Gastrocnemius medialis (tissue), 4 donors: ENCODE measurements at regions not wholly inside any gene's neighbourhood (a gene's known extent, or its start where the extent isn't known, plus 50 kb on each side); places are given as distances from the start of the nearest gene placed in this dataset.

ENCODE experiments used
- ATAC-seq, 2 donors: fragments of 150-250 bp; one replicate each; pipeline ENCODE4 v1.9.1; 2016
- DNase-seq, 2 donors: peaks; one replicate each; pipeline ENCODE4 v3.0.0-alpha.2; 2019
- H3K27ac ChIP-seq, 4 donors: fragments of 200-600 bp; sonication (generic); 1 replicate in 1 of 4; 2 replicates in 3 of 4; pipeline ENCODE4 v1.5.1; 2016 to 2018; ENCODE audit warnings: mild to moderate bottlenecking in 2 of 4, moderate library complexity in 1 of 4
- H3K27me3 ChIP-seq, 3 donors: fragments of 200-600 bp; sonication (generic) in 2 of 3; 1 replicate in 1 of 3; 2 replicates in 2 of 3; pipeline versions ENCODE4 v1.5.1 to v1.6.0; 2016 to 2019; ENCODE audit warnings: mild to moderate bottlenecking in 1 of 3, moderate library complexity in 1 of 3
- H3K36me3 ChIP-seq, 2 donors: fragments of 200-600 bp; sonication (generic) in 1 of 2; one replicate each; pipeline ENCODE4 v1.5.1; 2017 to 2018
- H3K4me1 ChIP-seq, 2 donors: fragments of 200-600 bp; sonication (generic) in 1 of 2; one replicate each; pipeline ENCODE4 v1.5.1; 2016 to 2017; ENCODE audit warnings: mild to moderate bottlenecking in 2 of 2
- H3K4me3 ChIP-seq, 4 donors: fragments of 200-600 bp; sonication (generic) in 3 of 4; 1 replicate in 1 of 4; 2 replicates in 3 of 4; pipeline ENCODE4 v1.5.1; 2016 to 2019; ENCODE audit warnings: mild to moderate bottlenecking in 2 of 4
- H3K9me3 ChIP-seq, 3 donors: fragments of 200-600 bp; sonication (generic) in 2 of 3; 1 replicate in 1 of 3; 2 replicates in 2 of 3; pipeline ENCODE4 v1.5.1; 2016 to 2019
- POLR2A ChIP-seq, 2 donors: fragments of 450-650 bp; IDR thresholded peaks; one replicate each; pipeline ENCODE4 v1.6.1; 2017; ENCODE audit warnings: antibody characterized with exemption in 2 of 2, mild to moderate bottlenecking in 2 of 2, moderate library complexity in 2 of 2
- in situ Hi-C, 4 donors: fragments of 200-750 bp; cut with MboI; loops; one replicate each; pipeline versions ENCODE4 v1.15.0 to v1.8.0; 2017; ENCODE audit warnings: low sequenced_read_pairs in 4 of 4
- intact Hi-C: fragments of 100-400 bp; cut with DNase I; formaldehyde crosslinking; loops from one replicate; pipeline ENCODE4 v1.15.1; 2023; ENCODE audit warnings: low total_unique reads
- TF ChIP-seq, protein P1 (sequence below), 5 experiments: fragments of 450-650 bp in 3 of 5; fragments of 200-600 bp in 2 of 5; sonication (generic) in 2 of 5; IDR thresholded peaks in 4 of 5; conservative IDR thresholded peaks in 1 of 5; 1 replicate in 4 of 5; 2 replicates in 1 of 5; pipeline ENCODE4 v1.5.1; 2016 to 2019; ENCODE audit warnings: antibody characterized with exemption in 5 of 5, mild to moderate bottlenecking in 3 of 5, moderate library complexity in 3 of 5

DNA sequence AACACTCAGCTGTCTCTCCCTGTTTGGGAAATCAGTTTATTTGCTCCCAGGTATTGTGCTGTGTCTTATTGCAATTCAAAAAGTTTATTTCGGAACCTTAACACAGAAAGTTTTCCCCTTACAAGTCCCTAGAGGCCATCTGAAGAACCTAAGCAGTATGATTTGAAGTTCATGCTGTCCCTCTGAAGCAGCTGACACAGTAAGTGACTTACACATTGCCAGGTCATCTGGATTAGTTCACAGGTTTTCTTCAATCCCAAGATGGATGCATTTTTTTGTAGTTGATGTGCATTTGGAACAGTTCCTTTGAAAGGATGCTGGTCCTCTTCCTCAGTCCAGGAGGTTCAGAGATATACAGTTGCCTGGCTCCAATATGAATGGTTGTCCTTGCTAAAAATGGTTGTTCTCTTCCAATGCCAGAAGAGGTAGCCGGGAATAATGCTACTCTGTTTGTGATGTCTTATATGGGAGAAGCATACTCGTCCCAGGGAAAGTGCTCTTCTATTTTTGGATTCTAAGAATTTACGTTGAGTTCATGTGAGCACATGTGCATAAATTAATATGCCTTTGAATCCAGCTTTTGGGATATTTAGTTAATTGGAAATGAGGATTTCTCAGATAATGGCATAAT lies 183.5 kb upstream of the PHYHIPL start:
- no peaks in the 10 kb centered on the region for H3K9me3 ChIP-seq
- in situ Hi-C loops = no loop called here
- H3K4me1 ChIP-seq = peaks cover 15 to 21% of the 10 kb centered on the region in 2 donors
- no peaks in the 10 kb centered on the region for H3K36me3 ChIP-seq
- intact Hi-C loops = no loop called here
- no peak for TF ChIP-seq POLR2A (IDR thresholded peaks at IDR 0.05)
- TF ChIP-seq, protein P1, sequence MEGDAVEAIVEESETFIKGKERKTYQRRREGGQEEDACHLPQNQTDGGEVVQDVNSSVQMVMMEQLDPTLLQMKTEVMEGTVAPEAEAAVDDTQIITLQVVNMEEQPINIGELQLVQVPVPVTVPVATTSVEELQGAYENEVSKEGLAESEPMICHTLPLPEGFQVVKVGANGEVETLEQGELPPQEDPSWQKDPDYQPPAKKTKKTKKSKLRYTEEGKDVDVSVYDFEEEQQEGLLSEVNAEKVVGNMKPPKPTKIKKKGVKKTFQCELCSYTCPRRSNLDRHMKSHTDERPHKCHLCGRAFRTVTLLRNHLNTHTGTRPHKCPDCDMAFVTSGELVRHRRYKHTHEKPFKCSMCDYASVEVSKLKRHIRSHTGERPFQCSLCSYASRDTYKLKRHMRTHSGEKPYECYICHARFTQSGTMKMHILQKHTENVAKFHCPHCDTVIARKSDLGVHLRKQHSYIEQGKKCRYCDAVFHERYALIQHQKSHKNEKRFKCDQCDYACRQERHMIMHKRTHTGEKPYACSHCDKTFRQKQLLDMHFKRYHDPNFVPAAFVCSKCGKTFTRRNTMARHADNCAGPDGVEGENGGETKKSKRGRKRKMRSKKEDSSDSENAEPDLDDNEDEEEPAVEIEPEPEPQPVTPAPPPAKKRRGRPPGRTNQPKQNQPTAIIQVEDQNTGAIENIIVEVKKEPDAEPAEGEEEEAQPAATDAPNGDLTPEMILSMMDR (IDR thresholded peaks at IDR 0.05 in 4 of 5, conservative IDR thresholded peaks at IDR 0.05 in 1 of 5) = no peak
- no peaks in the 10 kb centered on the region for H3K27me3 ChIP-seq
- peak overlapping the region in 3 of 4 donors; percentile 51 to 80 (median 62) for H3K27ac ChIP-seq
- H3K4me3 ChIP-seq = no peak overlapping the region
- DNase-seq (no peak), ATAC-seq (peak in 1 of 2 donors; percentile 72)

DNA sequence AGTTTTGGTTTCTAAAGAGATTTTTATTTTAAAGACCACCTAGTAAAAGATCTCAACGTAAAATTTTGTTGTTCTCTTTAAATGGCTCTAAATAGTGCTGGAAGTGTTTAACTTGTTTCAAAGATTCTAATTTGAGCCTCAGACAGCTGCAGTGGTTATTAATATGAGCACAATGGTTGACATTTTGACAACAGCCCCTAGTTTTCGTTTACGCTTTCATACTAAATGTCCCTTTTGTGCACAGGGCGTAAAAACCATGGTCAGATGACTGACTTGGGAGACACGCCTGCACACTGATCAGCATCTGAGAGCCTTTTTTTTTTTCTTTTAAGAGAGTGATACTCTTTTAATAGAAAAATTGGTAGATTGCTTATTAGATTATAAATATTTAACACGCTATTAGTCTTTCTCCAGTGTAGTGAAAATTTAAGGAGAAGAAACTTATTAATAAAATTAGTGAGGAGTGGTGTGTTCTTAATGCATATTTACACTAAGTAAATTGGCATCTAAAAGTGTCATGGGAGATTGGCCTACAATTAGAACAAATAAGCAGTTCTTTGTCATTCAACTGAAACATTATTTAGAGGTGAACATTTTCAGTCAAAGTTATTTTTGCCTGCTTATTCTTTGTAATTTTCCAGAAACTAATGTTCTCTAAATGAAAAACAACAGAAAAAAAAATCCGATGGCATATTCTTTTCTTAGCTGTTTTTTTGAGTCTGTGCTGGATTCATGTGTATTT lies 182.8 kb upstream of the PHYHIPL start:
- Histone ChIP-seq H3K9me3 (no peaks in the 10 kb centered on the region), H3K36me3 (no peaks in the 10 kb centered on the region), H3K27ac (peak overlapping the region in 3 of 4 donors; percentile 51 to 80 (median 62)), H3K4me1 (peaks cover 15 to 25% of the 10 kb centered on the region in 2 donors), H3K27me3 (no peaks in the 10 kb centered on the region), H3K4me3 (no peak overlapping the region)
- ATAC-seq = peak; percentile 36 to 51
- DNase-seq = no peak
- intact Hi-C loops = no loop called here
- TF ChIP-seq, protein P1 (IDR thresholded peaks at IDR 0.05 in 4 of 5, conservative IDR thresholded peaks at IDR 0.05 in 1 of 5) = no peak
- TF ChIP-seq POLR2A (IDR thresholded peaks at IDR 0.05) = no peak
- in situ Hi-C loops = no loop called here

DNA sequence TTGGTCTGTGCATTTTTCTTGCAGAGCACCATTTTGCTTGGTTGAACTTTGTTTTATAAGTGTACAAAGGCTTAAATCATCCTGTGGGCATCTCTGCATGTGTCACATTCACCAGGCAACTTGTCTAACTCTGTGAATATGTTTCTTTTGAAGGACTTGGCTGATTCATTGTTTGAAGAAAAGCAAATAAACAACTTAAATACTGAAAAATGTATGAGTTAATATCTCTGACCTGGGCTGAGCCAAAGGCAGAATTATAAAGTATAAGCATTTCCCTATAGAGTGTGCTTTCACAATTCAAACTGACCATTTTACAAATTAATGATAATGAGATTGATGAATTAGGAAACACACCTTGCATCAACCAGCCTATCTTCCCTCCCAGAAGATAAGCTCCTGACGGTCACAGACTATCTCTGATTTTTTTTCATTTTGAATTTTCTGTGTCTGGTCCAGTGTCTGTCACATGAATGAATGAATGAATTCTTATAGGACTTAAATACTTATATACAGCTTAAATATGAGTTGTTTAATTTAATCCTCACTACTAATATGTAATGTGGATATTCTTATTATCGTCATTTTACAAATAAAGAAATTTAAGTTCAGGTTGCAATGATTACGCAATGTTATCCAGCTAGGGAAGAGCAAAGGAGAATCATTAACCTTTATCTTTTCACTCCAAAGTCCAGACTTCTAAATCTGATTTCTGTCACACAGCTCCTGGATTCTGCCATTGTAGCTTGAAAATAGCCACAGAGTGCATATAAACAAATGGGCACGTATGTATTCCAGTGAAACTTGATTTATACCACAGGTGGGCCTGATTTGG lies 182.0 kb upstream of the PHYHIPL start:
- Histone ChIP-seq H3K27me3 (no peaks in the 10 kb centered on the region), H3K4me1 (peaks cover 21 to 27% of the 10 kb centered on the region in 2 donors), H3K36me3 (no peaks in the 10 kb centered on the region), H3K4me3 (no peak overlapping the region), H3K27ac (peak overlapping the region in 2 of 4 donors; percentile 62 to 80), H3K9me3 (no peaks in the 10 kb centered on the region)
- in situ Hi-C loops = no loop called here
- intact Hi-C loops = no loop called here
- TF ChIP-seq POLR2A (IDR thresholded peaks at IDR 0.05) = no peak
- TF ChIP-seq, protein P1 (IDR thresholded peaks at IDR 0.05 in 4 of 5, conservative IDR thresholded peaks at IDR 0.05 in 1 of 5) = no peak
- no peak for ATAC-seq
- DNase-seq = no peak

DNA sequence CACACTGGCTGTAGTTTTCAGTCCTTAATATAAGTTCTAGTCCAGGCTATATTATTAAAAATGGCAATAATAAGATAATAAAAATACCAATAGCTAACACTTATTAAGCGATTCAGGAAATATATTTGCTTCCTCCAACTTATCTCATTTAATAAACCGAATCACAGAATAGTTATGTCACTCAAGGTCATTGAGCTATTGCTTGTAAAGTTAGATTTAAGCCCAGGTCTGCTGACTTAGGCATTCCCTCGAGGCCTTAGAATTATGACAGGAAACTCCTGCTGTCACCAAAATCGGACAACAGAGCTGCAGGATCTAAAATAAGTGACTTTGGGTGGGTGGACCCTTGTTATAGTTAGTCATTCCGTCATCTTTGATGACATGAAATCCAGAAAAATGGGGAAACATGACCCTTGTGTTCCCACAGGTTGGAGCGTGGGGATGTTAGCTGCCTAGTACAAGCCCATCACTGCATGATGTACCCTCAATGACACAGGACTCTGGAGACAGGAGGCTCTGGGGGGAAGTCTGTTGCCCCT lies 181.3 kb upstream of the PHYHIPL start:
- in situ Hi-C loops = no loop called here
- no peak overlapping the region for H3K4me3 ChIP-seq
- H3K36me3 ChIP-seq = no peaks in the 10 kb centered on the region
- H3K27ac ChIP-seq = peak overlapping the region in 1 of 4 donors; percentile 80
- TF ChIP-seq POLR2A (IDR thresholded peaks at IDR 0.05) = no peak
- TF ChIP-seq, protein P1 (IDR thresholded peaks at IDR 0.05 in 4 of 5, conservative IDR thresholded peaks at IDR 0.05 in 1 of 5) = no peak
- H3K27me3 ChIP-seq = no peaks in the 10 kb centered on the region
- intact Hi-C loops = no loop called here
- ATAC-seq = no peak
- no peaks in the 10 kb centered on the region for H3K9me3 ChIP-seq
- no peak for DNase-seq
- peaks cover 27 to 34% of the 10 kb centered on the region in 2 donors for H3K4me1 ChIP-seq
